GM10248 (cell line): ENCODE measurements at regions not wholly inside any gene's neighbourhood (a gene's known extent, or its start where the extent isn't known, plus 50 kb on each side); places are given as distances from the start of the nearest gene placed in this dataset.
A peak's percentile ranks its signal among the peaks of the same experiment; 100 is the strongest.

Experiments
- CTCF ChIA-PET: fragments of 300-600 bp; sonication (Branson Sonifier 250); formaldehyde crosslinking; extraction: SDS; loops from one replicate; lab custom pipeline; 2021; ENCODE audit warnings: antibody characterized with exemption; lab: Yijun Ruan, JAX
- POLR2A ChIA-PET: fragments of 350-650 bp; sonication (Branson Sonifier 250); formaldehyde crosslinking; extraction: SDS; loops from one replicate; lab custom pipeline; 2020; ENCODE audit warnings: antibody characterized with exemption; lab: Yijun Ruan, JAX
- DNase-seq: peaks from one replicate; pipeline ENCODE4 v3.0.0; 2012; ENCODE audit errors: extremely low spot score
- CTCF ChIP-seq: IDR thresholded peaks from 2 replicates; pipeline ENCODE4 v1.5.1; 2012; ENCODE audit warnings: mild to moderate bottlenecking, low read depth; ENCODE audit errors: extremely low read depth, missing control alignments, control extremely low read depth

GRCh38 chr3:165346503-165346902 is 150.3 kb upstream of the SLITRK3 start:
- TF ChIP-seq CTCF: no peak
- CTCF ChIA-PET: interaction anchor here (0.9 to 1.0 kb wide), 2 partner anchors 8 kb away, joined by 3 to 4 read pairs; no protein-coding TSS in a partner anchor
- no peak for DNase-seq

GRCh38 chr3:165343185-165343584 is 147.0 kb upstream of the SLITRK3 start:
- ChIA-PET POLR2A (no interaction called here), CTCF (interaction anchor here (1.6 kb wide), 1 partner anchor 11 kb away, joined by 3 read pairs; no protein-coding TSS in a partner anchor)
- no peak for DNase-seq
- no peak for TF ChIP-seq CTCF

More at GRCh38 chr3:165346503-165346902, 150.3 kb upstream of the SLITRK3 start:
- POLR2A ChIA-PET: no interaction called here

- CTCF ChIA-PET: interaction anchor here (1.3 to 1.7 kb wide), 2 partner anchors 9 to 19 kb away, joined by 3 to 7 read pairs; no protein-coding TSS in a partner anchor
- no peak for DNase-seq
- POLR2A ChIA-PET: no interaction called here
- TF ChIP-seq CTCF: peak; percentile 27
Observed at GRCh38 chr3:165339753-165340152, 143.6 kb upstream of the SLITRK3 start.

GRCh38 chr3:165336786-165337185 is 140.6 kb upstream of the SLITRK3 start:
- no peak for DNase-seq
- TF ChIP-seq CTCF: no peak
- CTCF ChIA-PET: interaction anchor here (1.2 kb wide), 1 partner anchor 18 kb away, joined by 3 read pairs; no protein-coding TSS in a partner anchor
- POLR2A ChIA-PET: no interaction called here
